AG04449 (cell line): ENCODE measurements at regions not wholly inside any gene's neighbourhood (a gene's known extent, or its start where the extent isn't known, plus 50 kb on each side); places are given as distances from the start of the nearest gene placed in this dataset.

Experiments used
- CTCF ChIA-PET: fragments of 350-600 bp; formaldehyde crosslinking; extraction: SDS; loops from one replicate; lab custom pipeline; 2021; ENCODE audit warnings: antibody characterized with exemption; lab: Yijun Ruan, JAX
- POLR2A ChIA-PET: fragments of 400-600, 350-600 bp; formaldehyde crosslinking; extraction: SDS; loops from one replicate; lab custom pipeline; 2020; ENCODE audit warnings: antibody characterized with exemption, inconsistent platforms; lab: Yijun Ruan, JAX
- DNase-seq: peaks from one replicate; pipeline ENCODE4 v3.0.0-alpha.2; 2010; ENCODE audit warnings: low read depth, low spot score
- H3K4me3 ChIP-seq: 2 replicates; pipeline ENCODE4 v1.5.1; 2011; ENCODE audit warnings: low read depth, mild to moderate bottlenecking, control low read depth, low read length
- CTCF ChIP-seq: IDR thresholded peaks from one replicate; pipeline ENCODE4 v1.5.1; 2011; ENCODE audit warnings: mild to moderate bottlenecking, moderate library complexity, low read length, control low read depth, inconsistent platforms; ENCODE audit not compliant: insufficient read depth; ENCODE audit errors: missing control alignments

- DNase-seq = no peak
- H3K4me3 ChIP-seq = no peak overlapping the region
- ChIA-PET POLR2A (no interaction called here), CTCF (no interaction called here)
- no peak for TF ChIP-seq CTCF
Observed at GRCh38 chr14:84579292-84579691, 950.7 kb upstream of the FLRT2 start.

- ChIA-PET CTCF (no interaction called here), POLR2A (no interaction called here)
- TF ChIP-seq CTCF = no peak
- H3K4me3 ChIP-seq = no peak overlapping the region
- no peak for DNase-seq
Observed at GRCh38 chr14:84581041-84581440, 948.9 kb upstream of the FLRT2 start.

GRCh38 chr14:84584511-84584910, 945.4 kb upstream of the FLRT2 start:
- CTCF ChIA-PET = no interaction called here
- DNase-seq = no peak
- POLR2A ChIA-PET = no interaction called here
- no peak for TF ChIP-seq CTCF
- H3K4me3 ChIP-seq = no peak overlapping the region

GRCh38 chr14:84591827-84592445, 938.0 kb upstream of the FLRT2 start:
- no peak overlapping the region for H3K4me3 ChIP-seq
- ChIA-PET POLR2A (no interaction called here), CTCF (no interaction called here)
- DNase-seq = no peak
- TF ChIP-seq CTCF = no peak

- ChIA-PET CTCF (no interaction called here), POLR2A (no interaction called here)
- DNase-seq = no peak
- TF ChIP-seq CTCF = no peak
- H3K4me3 ChIP-seq = no peak overlapping the region
Observed at GRCh38 chr14:84592770-84593169, 937.2 kb upstream of the FLRT2 start.

- CTCF ChIA-PET = no interaction called here
Observed at GRCh38 chr14:84610086-84610485, 919.9 kb upstream of the FLRT2 start.

More at GRCh38 chr14:84610086-84610485, 919.9 kb upstream of the FLRT2 start:
- DNase-seq = no peak
- no peak overlapping the region for H3K4me3 ChIP-seq
- no peak for TF ChIP-seq CTCF
- POLR2A ChIA-PET = no interaction called here
